HFF-Myc (cell line): ENCODE measurements at regions not wholly inside any gene's neighbourhood (a gene's known extent, or its start where the extent isn't known, plus 50 kb on each side); places are given as distances from the start of the nearest gene placed in this dataset.

ENCODE experiments used
- DNase-seq: peaks from one replicate; pipeline ENCODE4 v3.0.0-alpha.2; 2011; ENCODE audit warnings: low read depth; ENCODE audit errors: extremely low read depth
- H3K4me3 ChIP-seq: replicated peaks from 2 replicates; pipeline ENCODE4 v1.5.1; 2011; ENCODE audit warnings: low read depth, mild to moderate bottlenecking, control low read depth, low read length
- TF ChIP-seq, protein P1 (sequence below): IDR thresholded peaks from 2 replicates; pipeline ENCODE4 v1.5.1; 2012; ENCODE audit warnings: mild to moderate bottlenecking, low read depth, low read length, control low read depth; ENCODE audit errors: missing control alignments

DNA sequence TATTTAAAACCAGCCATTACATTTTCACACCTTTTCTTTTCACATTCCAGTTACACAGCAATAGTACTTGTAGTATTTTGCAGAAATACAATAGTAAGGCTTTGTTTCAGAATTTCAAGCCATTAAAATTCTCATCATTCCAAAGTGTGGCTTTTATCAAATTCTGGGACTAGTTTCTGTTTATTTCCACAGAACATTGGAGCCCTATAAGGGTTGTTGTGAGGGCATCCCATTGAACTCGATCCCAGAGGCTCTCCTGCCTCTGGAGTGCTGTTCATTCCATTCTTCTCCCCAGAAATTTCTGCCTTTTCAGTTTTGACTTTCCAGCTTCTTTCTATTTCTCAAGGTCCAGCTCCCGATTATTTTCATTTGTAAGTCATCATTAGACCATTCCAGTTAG lies 645.5 kb downstream of the ADGRL2 start:
- TF ChIP-seq, protein P1, sequence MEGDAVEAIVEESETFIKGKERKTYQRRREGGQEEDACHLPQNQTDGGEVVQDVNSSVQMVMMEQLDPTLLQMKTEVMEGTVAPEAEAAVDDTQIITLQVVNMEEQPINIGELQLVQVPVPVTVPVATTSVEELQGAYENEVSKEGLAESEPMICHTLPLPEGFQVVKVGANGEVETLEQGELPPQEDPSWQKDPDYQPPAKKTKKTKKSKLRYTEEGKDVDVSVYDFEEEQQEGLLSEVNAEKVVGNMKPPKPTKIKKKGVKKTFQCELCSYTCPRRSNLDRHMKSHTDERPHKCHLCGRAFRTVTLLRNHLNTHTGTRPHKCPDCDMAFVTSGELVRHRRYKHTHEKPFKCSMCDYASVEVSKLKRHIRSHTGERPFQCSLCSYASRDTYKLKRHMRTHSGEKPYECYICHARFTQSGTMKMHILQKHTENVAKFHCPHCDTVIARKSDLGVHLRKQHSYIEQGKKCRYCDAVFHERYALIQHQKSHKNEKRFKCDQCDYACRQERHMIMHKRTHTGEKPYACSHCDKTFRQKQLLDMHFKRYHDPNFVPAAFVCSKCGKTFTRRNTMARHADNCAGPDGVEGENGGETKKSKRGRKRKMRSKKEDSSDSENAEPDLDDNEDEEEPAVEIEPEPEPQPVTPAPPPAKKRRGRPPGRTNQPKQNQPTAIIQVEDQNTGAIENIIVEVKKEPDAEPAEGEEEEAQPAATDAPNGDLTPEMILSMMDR: no peak
- no peak overlapping the region for H3K4me3 ChIP-seq
- DNase-seq: no peak

DNA sequence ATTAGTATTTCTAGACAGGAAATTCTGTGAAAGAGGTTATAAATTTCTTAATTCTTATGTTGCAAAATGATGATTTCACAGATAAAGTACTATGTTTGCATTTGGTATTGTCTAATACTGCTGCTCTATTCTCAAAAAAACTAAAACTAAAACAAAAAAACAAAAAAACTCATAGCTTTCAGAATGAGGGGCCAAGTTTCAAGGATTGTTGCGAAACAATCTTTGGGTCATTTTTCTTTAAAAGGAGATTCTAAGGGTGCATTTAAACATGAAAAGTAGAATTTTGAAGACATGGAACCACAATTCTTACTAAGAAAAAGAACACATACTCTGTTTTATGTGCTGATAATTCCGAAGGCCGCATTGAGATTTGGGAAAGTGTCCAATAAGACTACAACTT lies 645.1 kb downstream of the ADGRL2 start:
- no peak for DNase-seq
- TF ChIP-seq, protein P1: no peak
- H3K4me3 ChIP-seq: no peak overlapping the region

- TF ChIP-seq, protein P1: no peak
Measured at GRCh38 chr1:82445132-82445531, 644.4 kb downstream of the ADGRL2 start.

DNA sequence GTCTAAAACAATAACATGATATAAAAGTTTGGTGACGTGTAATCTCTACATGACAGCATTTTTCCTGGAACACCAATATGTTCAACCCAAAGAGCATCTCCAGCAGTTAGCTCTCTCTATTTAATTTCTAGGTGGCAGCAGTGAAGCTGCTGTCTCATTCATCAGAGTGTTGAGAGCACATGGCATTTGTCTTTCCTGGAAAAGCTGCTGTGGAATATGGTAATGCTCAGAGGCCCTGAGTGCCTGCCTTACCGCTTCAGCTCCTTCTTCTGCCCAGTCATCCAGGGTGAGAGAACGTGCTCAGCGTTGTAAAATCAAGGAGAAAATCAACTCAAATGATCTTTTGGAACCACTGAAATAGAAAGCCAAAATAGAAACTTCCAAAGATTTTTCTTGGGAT lies 640.7 kb downstream of the ADGRL2 start:
- no peak for DNase-seq
- H3K4me3 ChIP-seq: no peak overlapping the region
- TF ChIP-seq, protein P1: no peak

More at GRCh38 chr1:82445132-82445531, 644.4 kb downstream of the ADGRL2 start:
- H3K4me3 ChIP-seq: no peak overlapping the region
- DNase-seq: no peak

GRCh38 chr1:82423174-82423815 lies 622.6 kb downstream of the ADGRL2 start:
- TF ChIP-seq, protein P1: no peak
- no peak for DNase-seq
- H3K4me3 ChIP-seq: no peak overlapping the region

DNA sequence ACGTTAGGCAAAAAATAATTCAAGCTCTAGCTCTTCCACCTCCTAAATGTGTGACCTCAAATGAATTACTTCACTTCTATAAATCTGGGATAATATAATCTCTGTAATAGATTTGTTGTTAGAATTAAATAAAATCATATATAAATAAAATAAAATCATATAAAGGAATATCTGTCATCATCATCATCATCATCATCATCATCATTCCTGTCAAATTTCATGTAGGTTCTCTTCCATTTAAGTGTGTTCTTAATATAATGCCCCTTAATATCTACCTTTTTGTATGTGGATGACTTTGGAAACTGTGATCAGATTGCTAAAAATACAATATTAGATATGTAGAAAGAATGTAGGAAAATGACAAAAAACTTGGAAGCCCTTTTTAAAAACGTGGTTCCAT lies 621.0 kb downstream of the ADGRL2 start:
- H3K4me3 ChIP-seq: no peak overlapping the region
- TF ChIP-seq, protein P1: no peak
- no peak for DNase-seq

DNA sequence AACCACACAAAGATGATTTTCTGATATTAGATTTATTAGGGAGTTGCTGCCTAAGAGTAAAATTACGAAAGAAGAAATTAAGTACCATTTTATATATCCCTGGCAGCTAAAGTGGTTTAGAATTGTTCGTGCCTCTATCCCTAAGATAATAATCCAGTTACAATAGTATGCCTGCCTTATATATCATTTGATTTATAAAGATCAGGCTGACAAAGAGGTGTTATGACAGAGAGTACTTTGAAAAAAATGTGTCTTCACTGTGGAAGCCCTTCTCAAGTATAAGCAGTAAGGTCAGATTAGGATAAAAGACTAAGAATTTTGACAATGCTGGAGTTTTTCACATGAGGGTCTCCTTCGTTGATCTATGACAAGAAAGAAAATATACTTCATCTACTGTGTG lies 619.9 kb downstream of the ADGRL2 start:
- TF ChIP-seq, protein P1: no peak
- DNase-seq: no peak
- H3K4me3 ChIP-seq: no peak overlapping the region
